ENCODE measurements at regions not wholly inside any gene's neighbourhood (a gene's known extent, or its start where the extent isn't known, plus 50 kb on each side); places are given as distances from the start of the nearest gene placed in this dataset.
A peak's percentile ranks its signal among the peaks of the same experiment; 100 is the strongest.
"Not testable (repeated sequence)": the region's sequence is repeated elsewhere in the genome, so short reads cannot be mapped to it uniquely, and the experiment has no call there.

GRCh38 chr16:13809765-13810164, 110.2 kb upstream of the ERCC4 start:
- DNase-seq (ENCODE audit: low spot score): no peak

DNA sequence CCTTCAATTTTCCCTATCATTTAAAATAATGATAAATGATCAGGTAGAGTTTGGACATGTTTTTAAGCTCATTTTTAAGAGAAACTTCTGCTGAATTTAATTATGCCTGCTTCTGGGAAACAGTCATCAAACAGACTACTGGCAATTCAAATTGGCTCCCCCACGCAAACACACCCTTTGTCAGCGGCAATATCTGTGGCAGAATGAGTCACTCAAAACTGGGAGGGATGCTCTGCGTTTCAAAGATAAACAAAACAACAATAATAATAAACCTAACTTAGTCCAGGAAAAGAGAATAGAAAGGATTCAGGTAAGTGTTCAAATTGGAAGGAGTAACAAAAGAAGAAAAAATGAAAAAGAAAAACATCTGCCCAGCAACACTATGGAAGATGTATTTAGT, 108.1 kb upstream of the ERCC4 start:
- no peak for DNase-seq (ENCODE audit: low spot score)

DNA sequence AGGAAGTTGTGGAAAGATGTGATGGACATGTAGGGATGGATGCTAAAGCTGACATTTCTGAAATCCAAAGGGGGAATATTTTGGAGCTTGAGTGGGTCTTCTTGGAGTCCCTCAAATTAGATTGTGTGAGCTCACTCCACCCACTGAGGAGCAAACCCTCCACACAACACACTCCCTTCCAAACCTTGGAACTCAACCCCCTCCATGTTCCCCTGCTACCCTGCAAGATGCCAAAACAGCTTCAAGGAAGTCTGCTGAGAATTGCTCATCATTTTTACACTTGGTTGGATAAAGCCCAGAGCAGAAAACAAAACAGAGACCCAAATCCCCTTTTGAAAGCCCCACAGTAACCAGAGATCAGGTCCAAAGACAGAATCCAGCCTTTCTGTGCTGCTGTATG, 103.3 kb upstream of the ERCC4 start:
- no peak for DNase-seq (ENCODE audit: low spot score)

DNA sequence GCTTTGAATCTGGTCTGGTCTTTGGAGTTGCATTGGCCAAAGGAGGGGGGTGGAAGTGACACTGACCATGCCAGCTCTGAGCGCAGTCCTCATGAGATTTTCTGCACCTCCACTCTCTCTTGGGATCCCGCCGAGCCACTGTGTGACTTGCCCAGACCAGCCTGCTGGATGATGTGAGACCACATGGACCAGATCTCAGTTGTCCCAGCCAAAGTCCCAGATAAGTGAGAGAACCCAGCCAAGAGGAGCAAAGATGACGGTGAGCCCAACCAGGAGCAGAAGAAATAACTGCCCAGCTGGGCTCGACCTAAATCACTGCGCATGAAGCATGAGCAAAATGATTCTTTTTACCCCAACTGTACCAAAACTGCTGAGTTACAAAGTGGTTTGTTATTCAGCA, 96.5 kb upstream of the ERCC4 start:
- no peak for DNase-seq (ENCODE audit: low spot score)

DNA sequence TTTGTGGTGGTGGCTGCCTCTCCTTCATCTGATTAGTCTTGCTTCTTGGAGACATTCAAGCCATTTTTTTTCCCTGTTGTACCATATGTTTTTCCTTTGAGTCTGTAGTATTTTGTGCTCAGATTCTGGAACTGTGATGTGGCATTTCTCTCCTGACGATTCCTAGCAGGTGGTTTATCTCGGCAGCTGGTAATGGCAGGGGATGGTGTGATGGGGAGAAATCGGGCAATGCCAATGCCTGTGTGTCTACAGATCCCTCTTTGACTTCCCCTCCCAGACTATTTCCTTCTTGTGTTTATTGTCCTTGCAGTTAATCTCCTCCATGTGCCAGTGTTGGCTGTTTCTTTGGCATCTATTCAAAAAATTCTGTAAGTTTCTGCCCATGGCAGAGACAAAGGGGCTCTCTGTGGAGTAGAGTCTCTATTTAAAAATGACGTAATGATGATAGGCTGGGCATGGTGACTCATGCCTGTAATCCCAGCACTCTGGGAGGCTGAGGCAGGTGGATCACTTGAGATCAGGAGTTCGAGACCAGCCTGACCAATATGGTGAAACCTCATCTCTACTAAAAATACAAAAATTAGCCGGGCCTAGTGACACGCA, 90.2 kb upstream of the ERCC4 start:
- DNase-seq (ENCODE audit: low spot score): no peak

DNA sequence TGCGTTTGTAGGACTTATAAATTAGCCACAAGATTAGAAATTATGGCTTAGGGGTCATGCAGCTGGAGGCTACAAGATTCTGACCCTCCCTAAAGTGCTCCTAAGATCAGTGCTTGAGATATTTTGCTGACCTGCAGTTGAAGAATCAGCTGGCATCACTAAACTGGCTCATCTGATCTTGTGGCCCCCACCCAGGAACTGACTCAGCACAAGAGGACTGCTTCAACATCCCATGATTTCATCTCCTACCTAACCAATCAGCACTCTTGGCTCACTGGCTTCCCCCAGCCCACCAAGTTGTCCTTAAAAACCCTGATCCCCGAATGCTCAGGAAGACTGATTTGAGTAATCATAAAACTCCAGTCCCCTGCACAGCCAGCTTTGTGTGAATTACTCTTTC, 86.4 kb upstream of the ERCC4 start:
- DNase-seq (ENCODE audit: low spot score): no peak

GRCh38 chr16:13835387-13835786, 84.6 kb upstream of the ERCC4 start:
- no peak for DNase-seq (ENCODE audit: low spot score)

GRCh38 chr16:13835935-13836730, 83.8 kb upstream of the ERCC4 start:
- DNase-seq (ENCODE audit: low spot score): no peak

- no peak for DNase-seq (ENCODE audit: low spot score)
Observed at GRCh38 chr16:13838401-13839190, 81.4 kb upstream of the ERCC4 start.

DNA sequence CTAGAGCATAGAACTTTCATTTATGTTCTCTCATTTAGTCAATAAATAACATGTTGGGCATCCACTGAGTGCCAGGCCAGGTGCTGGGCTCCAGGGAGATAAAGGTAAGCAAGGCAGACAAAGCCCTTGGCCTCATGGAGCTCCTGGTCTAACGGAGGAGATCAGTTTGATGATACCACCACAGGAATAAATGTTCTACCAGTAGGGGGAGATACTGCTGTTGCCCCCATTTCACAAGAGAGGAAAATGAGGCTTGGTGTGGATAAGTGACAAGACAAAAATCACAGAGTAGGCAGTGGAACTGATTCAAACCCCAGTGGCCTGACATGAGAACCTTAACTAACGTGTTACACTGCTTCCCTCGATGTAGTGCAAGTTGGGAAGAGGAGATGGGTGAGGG, 80.4 kb upstream of the ERCC4 start:
- no peak for DNase-seq (ENCODE audit: low spot score)

GRCh38 chr16:13845232-13845631, 74.7 kb upstream of the ERCC4 start:
- no peak for DNase-seq (ENCODE audit: low spot score)

- DNase-seq (ENCODE audit: low spot score): no peak
Observed at GRCh38 chr16:13848795-13849194, 71.2 kb upstream of the ERCC4 start.

- DNase-seq (ENCODE audit: low spot score): not testable (repeated sequence)
Observed at GRCh38 chr16:13850173-13850572, 69.8 kb upstream of the ERCC4 start.

DNA sequence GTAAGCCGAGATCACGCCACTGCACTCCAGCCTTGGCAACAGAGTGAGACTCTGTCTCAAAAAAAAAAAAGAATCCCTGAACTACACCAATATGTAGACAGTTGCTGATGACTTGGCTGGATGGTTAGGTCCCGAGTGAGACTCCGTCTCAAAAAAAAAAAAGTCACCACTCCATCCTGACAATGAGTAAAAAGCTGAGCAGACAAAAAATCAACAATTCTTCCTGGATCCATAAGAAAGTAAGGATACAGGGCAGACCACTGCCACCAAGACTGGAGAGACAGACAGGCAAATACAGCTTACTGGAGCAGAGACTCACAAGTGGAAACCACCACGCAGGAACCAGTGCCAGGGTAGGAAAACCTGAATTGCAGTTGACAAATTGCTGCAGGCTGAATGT, 67.1 kb upstream of the ERCC4 start:
- no peak for DNase-seq (ENCODE audit: low spot score)

- no peak for DNase-seq (ENCODE audit: low spot score)
Observed at GRCh38 chr16:13856398-13856797, 63.6 kb upstream of the ERCC4 start.

- no peak for DNase-seq (ENCODE audit: low spot score)
Observed at GRCh38 chr16:13856811-13857511, 63.0 kb upstream of the ERCC4 start.

DNA sequence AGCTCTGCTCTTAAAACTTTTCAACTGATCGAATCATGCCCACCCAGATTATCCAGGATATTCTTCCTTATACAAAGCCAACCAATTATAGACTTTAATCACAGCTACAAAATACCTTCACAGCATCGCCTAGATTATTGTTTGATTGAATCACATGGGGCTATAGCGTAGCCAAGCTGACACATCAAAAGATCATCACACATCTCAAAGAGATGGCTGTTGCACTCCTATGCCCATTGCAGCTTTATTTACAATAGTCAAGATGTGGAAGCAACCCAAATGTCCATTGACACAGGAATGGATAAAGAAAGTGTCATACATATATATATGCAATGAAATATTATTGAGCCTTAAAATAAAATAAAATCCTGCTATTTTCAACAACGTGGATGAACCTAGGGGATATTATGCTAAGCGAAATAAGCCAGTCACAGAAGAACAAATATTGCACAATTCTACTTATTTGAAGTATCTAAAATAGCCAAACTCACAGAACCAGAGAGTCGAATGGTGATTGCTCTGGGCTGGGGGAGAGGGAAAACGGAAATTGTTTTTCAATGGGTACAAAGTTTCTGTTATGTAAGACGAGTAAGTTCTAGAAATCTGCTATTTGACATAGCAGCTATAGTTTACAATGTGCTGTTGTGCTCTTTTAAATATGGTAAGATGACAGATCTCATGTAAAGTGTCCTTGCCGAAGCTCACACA, 60.9 kb upstream of the ERCC4 start:
- no peak for DNase-seq (ENCODE audit: low spot score)

DNA sequence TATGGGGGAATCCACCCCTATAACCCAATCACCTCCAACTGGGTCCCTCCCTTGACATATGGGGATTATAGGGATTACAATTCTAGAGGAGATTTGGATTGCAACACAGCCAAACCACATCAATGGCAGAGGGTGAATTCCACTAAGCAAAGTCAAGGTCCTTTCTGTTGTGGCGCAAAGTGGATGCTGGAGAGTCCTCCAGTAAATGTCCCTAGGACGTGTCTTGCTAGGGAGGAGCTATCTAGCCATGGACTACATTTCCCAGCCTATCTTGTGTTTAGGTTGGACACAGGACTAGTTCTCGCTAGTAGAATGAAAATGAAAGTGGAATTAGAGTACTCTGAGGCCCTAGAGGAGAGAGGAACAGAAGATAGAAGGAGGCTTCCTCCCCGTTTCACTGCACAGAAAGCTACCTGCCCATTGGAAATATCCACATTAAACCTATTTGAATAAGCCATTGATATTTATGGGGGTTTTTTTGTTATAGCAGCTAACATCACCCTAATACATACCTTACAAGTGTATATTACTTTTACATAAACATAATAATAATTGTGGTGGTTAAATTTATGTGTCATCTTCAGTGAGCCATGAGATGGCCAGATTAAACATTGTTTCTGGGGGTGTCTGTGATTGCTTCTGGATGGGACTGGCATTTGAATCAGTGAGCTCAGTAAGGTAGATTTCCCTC, 56.7 kb upstream of the ERCC4 start:
- no peak for DNase-seq (ENCODE audit: low spot score)

DNA sequence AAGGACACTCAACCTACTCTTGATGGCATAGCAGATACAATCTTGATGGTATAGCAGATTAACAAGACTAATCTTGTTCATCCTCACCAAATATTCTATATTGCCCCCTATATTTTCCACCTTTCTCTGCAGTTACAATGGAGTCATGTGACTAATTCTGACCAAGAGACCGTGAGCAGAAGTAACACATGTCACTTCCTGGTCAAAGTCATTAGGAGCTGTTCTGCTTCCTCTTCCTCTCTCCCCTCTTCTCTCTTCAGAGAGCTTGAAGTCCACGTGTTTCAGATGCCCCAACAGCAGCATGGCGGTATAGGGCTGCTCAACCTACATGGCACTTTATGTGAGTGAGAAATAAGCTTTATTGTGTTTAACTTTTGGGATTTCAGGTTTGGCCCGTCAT, 55.3 kb upstream of the ERCC4 start:
- no peak for DNase-seq (ENCODE audit: low spot score)

DNA sequence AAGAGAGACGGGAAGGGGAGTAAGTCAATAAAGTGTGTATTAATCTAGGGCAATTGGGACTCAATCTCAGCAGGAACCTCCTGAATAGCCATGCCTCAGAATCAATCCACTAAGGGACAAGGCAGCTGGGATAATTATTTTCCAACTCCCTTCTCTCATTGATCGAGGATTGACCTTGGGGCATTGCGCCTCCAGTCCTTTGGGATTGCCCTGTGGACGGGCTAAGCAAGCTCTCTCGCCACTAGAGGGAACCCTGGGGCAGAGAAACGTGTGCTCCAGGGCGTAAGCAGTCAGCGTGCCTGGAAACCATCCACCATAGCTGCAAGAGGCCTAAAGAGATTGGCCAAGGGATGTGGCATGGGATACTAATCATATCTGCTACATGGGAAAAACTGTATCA, 53.9 kb upstream of the ERCC4 start:
- DNase-seq (ENCODE audit: low spot score): peak; percentile 47

Measured in cerebellar cortex (tissue), 1 donor.